HepG2 (cell line): ENCODE measurements at regions not wholly inside any gene's neighbourhood (a gene's known extent, or its start where the extent isn't known, plus 50 kb on each side); places are given as distances from the start of the nearest gene placed in this dataset.

ENCODE experiments used
- ATAC-seq: fragments of 200-7000 bp; cut with Tn5 transposase; 3 replicates; pipeline ENCODE4 v1.9.1; 2020; ENCODE audit warnings: mild to moderate bottlenecking, moderate library complexity
- BruUV-seq: library from RNA; stranded (reverse); fragments of 400-500 nt; replicated peaks from 2 replicates; lab custom pipeline; 2021; lab: Mats Ljungman, UMichigan
- CTCF ChIA-PET: fragments of 300-600 bp; formaldehyde crosslinking; extraction: SDS; loops from one replicate; lab custom pipeline; 2021; ENCODE audit warnings: low total read pairs, inconsistent platforms, low intra/inter-chr PET ratio; lab: Yijun Ruan, JAX
- POLR2A ChIA-PET: fragments of 350-600 bp; sonication (Branson Sonifier 250); formaldehyde crosslinking; loops from one replicate; lab custom pipeline; 2020; ENCODE audit warnings: antibody characterized with exemption, inconsistent platforms; lab: Yijun Ruan, JAX
- DNase-seq: peaks from one replicate; pipeline ENCODE4 v3.0.0-alpha.2; 2015; ENCODE audit warnings: low spot score
- FAIRE-seq: peaks from 3 replicates; lab custom pipeline; 2011; peaks lifted over from hg19 to GRCh38; lab: Jason Lieb, UNC
- H2AFZ ChIP-seq: one replicate; pipeline ENCODE4 v1.6.1; 2011; ENCODE audit warnings: low read length, inconsistent platforms
- H3K27ac ChIP-seq: fragments of 300-600 bp; 3 replicates; pipeline ENCODE4 v1.8.0; 2011; ENCODE audit warnings: mixed run types, mild to moderate bottlenecking, mixed read lengths, low read length, inconsistent platforms; ENCODE audit not compliant: insufficient read depth; ENCODE audit errors: extremely low read length
- H3K27me3 ChIP-seq, 2 experiments: fragments of 200-600 bp in 1 of 2; 2 replicates in 1 of 2; 3 replicates in 1 of 2; pipeline versions ENCODE4 v1.6.0 to v1.8.0; 2011; ENCODE audit warnings: low read length in 2 of 2, mild to moderate bottlenecking in 2 of 2, moderate library complexity in 2 of 2, inconsistent platforms in 1 of 2; ENCODE audit not compliant: insufficient read depth in 2 of 2, control insufficient read depth in 1 of 2
- H3K36me3 ChIP-seq, 2 experiments: fragments of 200-600 bp in 1 of 2; replicated peaks in 1 of 2; 2 replicates in 1 of 2; 3 replicates in 1 of 2; pipeline versions ENCODE4 v1.5.1 to v1.8.0; 2011; ENCODE audit warnings: low read length in 2 of 2, inconsistent platforms in 1 of 2; ENCODE audit not compliant: insufficient read depth in 2 of 2, control insufficient read depth in 1 of 2
- H3K4me1 ChIP-seq: 2 replicates; pipeline ENCODE4 v1.5.1; 2012; ENCODE audit warnings: low read length, inconsistent platforms; ENCODE audit not compliant: insufficient read depth
- H3K4me2 ChIP-seq: 2 replicates; pipeline ENCODE4 v1.6.0; 2011; ENCODE audit warnings: low read depth, low read length, inconsistent platforms
- H3K4me3 ChIP-seq, 3 experiments: fragments of 200-600 bp in 1 of 3; sonication (generic), shearing (Covaris generic) in 1 of 3; replicated peaks in 1 of 3; 2 replicates each; pipeline ENCODE4 v1.5.1; 2011 to 2016; ENCODE audit warnings: low read length in 3 of 3, inconsistent platforms in 2 of 3, low read depth in 2 of 3, mild to moderate bottlenecking in 2 of 3, control low read depth in 1 of 3, mixed read lengths in 1 of 3; ENCODE audit not compliant: insufficient read depth in 1 of 3
- H3K79me2 ChIP-seq: one replicate; pipeline ENCODE4 v1.6.1; 2011; ENCODE audit warnings: low read length, inconsistent platforms; ENCODE audit not compliant: insufficient read depth
- H3K9ac ChIP-seq: 2 replicates; pipeline ENCODE4 v1.6.0; 2011; ENCODE audit warnings: mild to moderate bottlenecking, low read depth, low read length, inconsistent platforms; ENCODE audit not compliant: insufficient read depth
- H3K9me3 ChIP-seq: 2 replicates; pipeline ENCODE4 v1.5.1; 2012; ENCODE audit warnings: mild to moderate bottlenecking, low read length
- H4K20me1 ChIP-seq: 2 replicates; pipeline ENCODE4 v1.6.0; 2011; ENCODE audit warnings: inconsistent platforms, mild to moderate bottlenecking, low read length, moderate library complexity; ENCODE audit not compliant: insufficient read depth
- CTCF ChIP-seq: sonication (generic); formaldehyde crosslinking; IDR thresholded peaks from 2 replicates; pipeline ENCODE4 v1.5.0; 2020; ENCODE audit warnings: mild to moderate bottlenecking, missing genetic modification reagents, moderate library complexity
- PRDM10 ChIP-seq: sonication (generic); formaldehyde crosslinking; IDR thresholded peaks from 2 replicates; pipeline ENCODE4 v1.4.0; 2020; ENCODE audit warnings: low read depth, missing genetic modification reagents
- RXRB ChIP-seq: IDR thresholded peaks from 2 replicates; pipeline ENCODE4 v1.6.1; 2016; ENCODE audit warnings: borderline replicate concordance, missing genetic modification reagents, missing compliant biosample characterization
- STAG1 ChIP-seq: sonication (generic); formaldehyde crosslinking; IDR thresholded peaks from 2 replicates; pipeline ENCODE4 v1.4.0; 2020; ENCODE audit warnings: missing genetic modification reagents
- ZNF816 ChIP-seq: sonication (generic); formaldehyde crosslinking; IDR thresholded peaks from 2 replicates; pipeline ENCODE4 v1.8.0; 2022; ENCODE audit warnings: missing genetic modification reagents, mild to moderate bottlenecking, borderline replicate concordance
- WGBS: methylation state at CpG from one replicate; pipeline ENCODE4 v1.1.6; 2017; ENCODE audit warnings: low lambda C conversion rate; 5-methylcytosine and 5-hydroxymethylcytosine counted together
- in situ Hi-C: cut with HindIII; loops from 2 replicates; pipeline ENCODE4 v1.10.0; 2017; ENCODE audit warnings: low pct_unique_long_range_greater_than_20kb; ENCODE audit not compliant: extremely low pct_ligation_motif_present
- intact Hi-C: fragments of 100-400 bp; cut with micrococcal nuclease; formaldehyde crosslinking; loops from one replicate; pipeline ENCODE4 v1.10.0; 2022; ENCODE audit not compliant: unreplicated experiment

- ATAC-seq = peak; percentile 63
- 0 out of 2 replicates have a peak, but pooled peaks have one; percentile 5 for TF ChIP-seq STAG1 (CRISPR knock-in tag)
- no peak for TF ChIP-seq RXRB (CRISPR knock-in tag)
- peak; percentile 22; the same call in 1 of the 2 replicates for TF ChIP-seq CTCF (CRISPR knock-in tag)
- no peak for TF ChIP-seq ZNF816 (CRISPR knock-in tag)
- no peak for TF ChIP-seq PRDM10 (CRISPR knock-in tag)
- no peak for FAIRE-seq
- 10% methylated on average over 2 of the region's 2 CpGs for WGBS
- H3K36me3 ChIP-seq = no peaks in the 10 kb centered on the region
- in situ Hi-C loops = no loop called here
- no peak overlapping the region for H3K9ac ChIP-seq
- DNase-seq = no peak
- no peak overlapping the region for H3K27ac ChIP-seq
- H3K4me3 ChIP-seq = no peak overlapping the region
- no peaks in the 10 kb centered on the region for H4K20me1 ChIP-seq
- CTCF ChIA-PET = no interaction called here
- BruUV-seq = no TSS peak
- H3K4me1 ChIP-seq = peaks cover 11% of the 10 kb centered on the region
- no peaks in the 10 kb centered on the region for H3K9me3 ChIP-seq
- no peaks in the 10 kb centered on the region for H3K27me3 ChIP-seq
- H2AFZ ChIP-seq = no peak overlapping the region
- H3K4me2 ChIP-seq = no peak overlapping the region
- no peaks in the 10 kb centered on the region for H3K79me2 ChIP-seq
- POLR2A ChIA-PET = no interaction called here
- intact Hi-C loops = no loop called here
Measured at GRCh38 chr2:142582317-142582716, 295.1 kb upstream of the KYNU start.
